Smooth muscle cell of the brain vasculature (primary cell): ENCODE measurements at regions not wholly inside any gene's neighbourhood (a gene's known extent, or its start where the extent isn't known, plus 50 kb on each side); places are given as distances from the start of the nearest gene placed in this dataset.
A peak's percentile ranks its signal among the peaks of the same experiment; 100 is the strongest.
"Not testable (repeated sequence)": the region's sequence is repeated elsewhere in the genome, so short reads cannot be mapped to it uniquely, and the experiment has no call there.

ENCODE experiments used
- DNase-seq: peaks from one replicate; pipeline ENCODE4 v3.0.0-alpha.2; 2012; ENCODE audit warnings: low read depth, low spot score

- DNase-seq = not testable (repeated sequence)
Observed at GRCh38 chr21:31819692-31820091, 53.1 kb upstream of the HUNK start.

- DNase-seq = not testable (repeated sequence)
Observed at GRCh38 chr21:31814356-31814755, 58.5 kb upstream of the HUNK start.

- no peak for DNase-seq
Observed at GRCh38 chr21:31813862-31814261, 59.0 kb upstream of the HUNK start.

- no peak for DNase-seq
Observed at GRCh38 chr21:31804008-31804394, 68.8 kb upstream of the HUNK start.

GRCh38 chr21:31803039-31804007, 69.5 kb upstream of the HUNK start:
- DNase-seq = no peak

- DNase-seq = no peak
Observed at GRCh38 chr21:31802331-31802730, 70.4 kb upstream of the SCAF4 start.

- no peak for DNase-seq
Observed at GRCh38 chr21:31801551-31802219, 69.8 kb upstream of the SCAF4 start.

- no peak for DNase-seq
Observed at GRCh38 chr21:31798842-31799704, 67.2 kb upstream of the SCAF4 start.

- DNase-seq = no peak
Observed at GRCh38 chr21:31795992-31796391, 64.1 kb upstream of the SCAF4 start.

GRCh38 chr21:31790420-31790819, 58.5 kb upstream of the SCAF4 start:
- not testable (repeated sequence) for DNase-seq

- no peak for DNase-seq
Observed at GRCh38 chr21:31788581-31788980, 56.7 kb upstream of the SCAF4 start.

GRCh38 chr21:31787691-31788090, 55.8 kb upstream of the SCAF4 start:
- DNase-seq = not testable (repeated sequence)

GRCh38 chr21:31786164-31786920, 54.4 kb upstream of the SCAF4 start:
- DNase-seq = no peak

GRCh38 chr21:31785237-31786163, 53.6 kb upstream of the SCAF4 start:
- DNase-seq = peak; percentile 64

- DNase-seq = peak; percentile 12
Observed at GRCh38 chr21:31781737-31782136, 49.8 kb upstream of the SCAF4 start.
